NCI-H69 (cell line): ENCODE measurements at regions not wholly inside any gene's neighbourhood (a gene's known extent, or its start where the extent isn't known, plus 50 kb on each side); places are given as distances from the start of the nearest gene placed in this dataset.

Experiments
- DNase-seq: peaks from one replicate; lab custom pipeline; 2025; lab: John Stamatoyannopoulos, UW

GRCh38 chr6:77403424-77403823 lies 59.9 kb downstream of the HTR1B start:
- DNase-seq = no peak

- no peak for DNase-seq
Measured at GRCh38 chr6:77401231-77401630, 62.1 kb downstream of the HTR1B start.

GRCh38 chr6:77397561-77397960 lies 65.7 kb downstream of the HTR1B start:
- DNase-seq = no peak

- no peak for DNase-seq
Measured at GRCh38 chr6:77389402-77389801, 73.9 kb downstream of the HTR1B start.

- no peak for DNase-seq
Measured at GRCh38 chr6:77383026-77383425, 80.3 kb downstream of the HTR1B start.

- no peak for DNase-seq
Measured at GRCh38 chr6:77373955-77374354, 89.3 kb downstream of the HTR1B start.

GRCh38 chr6:77371748-77372147 lies 91.5 kb downstream of the HTR1B start:
- DNase-seq = no peak

- DNase-seq = no peak
Measured at GRCh38 chr6:77368660-77369313, 94.5 kb downstream of the HTR1B start.

GRCh38 chr6:77366798-77367197 lies 96.5 kb downstream of the HTR1B start:
- no peak for DNase-seq

GRCh38 chr6:77363702-77364101 lies 99.6 kb downstream of the HTR1B start:
- no peak for DNase-seq

GRCh38 chr6:77362055-77362454 lies 101.2 kb downstream of the HTR1B start:
- DNase-seq = no peak

- no peak for DNase-seq
Measured at GRCh38 chr6:77361018-77361417, 102.3 kb downstream of the HTR1B start.

- no peak for DNase-seq
Measured at GRCh38 chr6:77356821-77357220, 106.5 kb downstream of the HTR1B start.

- no peak for DNase-seq
Measured at GRCh38 chr6:77354581-77354980, 108.7 kb downstream of the HTR1B start.

- no peak for DNase-seq
Measured at GRCh38 chr6:77353129-77353528, 110.2 kb downstream of the HTR1B start.

GRCh38 chr6:77341058-77341986 lies 122.0 kb downstream of the HTR1B start:
- DNase-seq = no peak

GRCh38 chr6:77340331-77340730 lies 123.0 kb downstream of the HTR1B start:
- no peak for DNase-seq

GRCh38 chr6:77339926-77340325 lies 123.4 kb downstream of the HTR1B start:
- DNase-seq = no peak

- no peak for DNase-seq
Measured at GRCh38 chr6:77337392-77337791, 125.9 kb downstream of the HTR1B start.

- no peak for DNase-seq
Measured at GRCh38 chr6:77334093-77334492, 129.2 kb downstream of the HTR1B start.

- DNase-seq = no peak
Measured at GRCh38 chr6:77332915-77333623, 130.2 kb downstream of the HTR1B start.

- no peak for DNase-seq
Measured at GRCh38 chr6:77326711-77327110, 136.6 kb downstream of the HTR1B start.

- DNase-seq = no peak
Measured at GRCh38 chr6:77326029-77326428, 137.3 kb downstream of the HTR1B start.
